ENCODE measurements at regions not wholly inside any gene's neighbourhood (a gene's known extent, or its start where the extent isn't known, plus 50 kb on each side); places are given as distances from the start of the nearest gene placed in this dataset.

- TF ChIP-seq, protein P1, sequence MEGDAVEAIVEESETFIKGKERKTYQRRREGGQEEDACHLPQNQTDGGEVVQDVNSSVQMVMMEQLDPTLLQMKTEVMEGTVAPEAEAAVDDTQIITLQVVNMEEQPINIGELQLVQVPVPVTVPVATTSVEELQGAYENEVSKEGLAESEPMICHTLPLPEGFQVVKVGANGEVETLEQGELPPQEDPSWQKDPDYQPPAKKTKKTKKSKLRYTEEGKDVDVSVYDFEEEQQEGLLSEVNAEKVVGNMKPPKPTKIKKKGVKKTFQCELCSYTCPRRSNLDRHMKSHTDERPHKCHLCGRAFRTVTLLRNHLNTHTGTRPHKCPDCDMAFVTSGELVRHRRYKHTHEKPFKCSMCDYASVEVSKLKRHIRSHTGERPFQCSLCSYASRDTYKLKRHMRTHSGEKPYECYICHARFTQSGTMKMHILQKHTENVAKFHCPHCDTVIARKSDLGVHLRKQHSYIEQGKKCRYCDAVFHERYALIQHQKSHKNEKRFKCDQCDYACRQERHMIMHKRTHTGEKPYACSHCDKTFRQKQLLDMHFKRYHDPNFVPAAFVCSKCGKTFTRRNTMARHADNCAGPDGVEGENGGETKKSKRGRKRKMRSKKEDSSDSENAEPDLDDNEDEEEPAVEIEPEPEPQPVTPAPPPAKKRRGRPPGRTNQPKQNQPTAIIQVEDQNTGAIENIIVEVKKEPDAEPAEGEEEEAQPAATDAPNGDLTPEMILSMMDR (conservative IDR thresholded peaks at IDR 0.05; ENCODE audit: control insufficient read depth, insufficient read depth, low read depth, low read length) = peak; percentile 17
- no peak overlapping the region for H3K4me3 ChIP-seq (ENCODE audit: control insufficient read depth, low read depth, low read length)
- DNase-seq (ENCODE audit: low read depth) = peak; percentile 16
Measured at GRCh38 chr1:64378826-64379225, 91.1 kb upstream of the CACHD1 start.

GRCh38 chr1:64387389-64388285 lies 82.3 kb upstream of the CACHD1 start:
- DNase-seq (ENCODE audit: low read depth) = no peak
- TF ChIP-seq, protein P1 (conservative IDR thresholded peaks at IDR 0.05; ENCODE audit: control insufficient read depth, insufficient read depth, low read depth, low read length) = no peak
- H3K4me3 ChIP-seq (ENCODE audit: control insufficient read depth, low read depth, low read length) = no peak overlapping the region

DNA sequence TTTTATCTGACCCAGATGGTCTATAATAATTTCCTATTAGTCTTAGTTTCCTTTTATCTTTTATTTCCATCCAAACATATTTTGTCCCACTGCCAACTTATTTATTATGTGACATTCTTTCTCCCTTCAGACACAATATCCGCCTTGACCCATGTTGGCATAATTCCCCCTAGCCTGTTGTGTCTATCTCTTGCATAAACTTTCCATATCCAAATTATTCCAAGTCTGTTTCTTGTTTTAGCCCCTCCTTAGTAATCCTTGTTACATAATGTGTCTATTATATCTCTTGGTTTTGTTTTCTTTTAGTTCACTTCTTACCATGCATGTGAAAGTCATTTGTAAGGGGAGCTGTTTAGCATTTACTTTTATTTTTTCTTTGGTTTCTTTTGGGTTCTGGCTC lies 81.6 kb upstream of the CACHD1 start:
- DNase-seq (ENCODE audit: low read depth) = no peak
- no peak overlapping the region for H3K4me3 ChIP-seq (ENCODE audit: control insufficient read depth, low read depth, low read length)
- TF ChIP-seq, protein P1 (conservative IDR thresholded peaks at IDR 0.05; ENCODE audit: control insufficient read depth, insufficient read depth, low read depth, low read length) = no peak

- DNase-seq (ENCODE audit: low read depth) = no peak
- no peak overlapping the region for H3K4me3 ChIP-seq (ENCODE audit: control insufficient read depth, low read depth, low read length)
- TF ChIP-seq, protein P1 (conservative IDR thresholded peaks at IDR 0.05; ENCODE audit: control insufficient read depth, insufficient read depth, low read depth, low read length) = no peak
Measured at GRCh38 chr1:64392109-64392508, 77.8 kb upstream of the CACHD1 start.

- H3K4me3 ChIP-seq (ENCODE audit: control insufficient read depth, low read depth, low read length) = no peak overlapping the region
- TF ChIP-seq, protein P1 (conservative IDR thresholded peaks at IDR 0.05; ENCODE audit: control insufficient read depth, insufficient read depth, low read depth, low read length) = no peak
- DNase-seq (ENCODE audit: low read depth) = no peak
Measured at GRCh38 chr1:64393790-64394189, 76.1 kb upstream of the CACHD1 start.

GRCh38 chr1:64396817-64397216 lies 73.1 kb upstream of the CACHD1 start:
- peak; percentile 16 for DNase-seq (ENCODE audit: low read depth)
- no peak overlapping the region for H3K4me3 ChIP-seq (ENCODE audit: control insufficient read depth, low read depth, low read length)
- TF ChIP-seq, protein P1 (conservative IDR thresholded peaks at IDR 0.05; ENCODE audit: control insufficient read depth, insufficient read depth, low read depth, low read length) = no peak
